ENCODE measurements at regions not wholly inside any gene's neighbourhood (a gene's known extent, or its start where the extent isn't known, plus 50 kb on each side); places are given as distances from the start of the nearest gene placed in this dataset.
"Not testable (repeated sequence)": the region's sequence is repeated elsewhere in the genome, so short reads cannot be mapped to it uniquely, and the experiment has no call there.

DNA sequence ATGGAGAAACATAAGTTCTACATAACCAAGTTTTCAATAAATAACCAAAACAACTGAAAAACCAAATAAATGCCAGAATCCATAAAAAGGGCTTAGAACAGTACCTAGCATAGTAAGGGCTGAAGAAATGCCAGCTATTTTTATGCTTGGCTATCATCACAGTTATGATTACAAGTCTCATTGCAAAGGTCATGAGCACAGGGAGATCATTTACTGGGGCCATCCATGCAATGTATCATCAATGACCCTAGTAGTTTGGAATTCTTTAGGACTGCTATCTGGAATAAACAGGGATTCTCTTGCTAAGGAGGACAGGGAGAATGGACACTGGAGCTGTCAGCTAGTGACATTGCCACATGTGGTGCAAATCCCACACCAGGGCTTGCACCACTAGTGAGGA, 92.5 kb upstream of the NAP1L1 start:
- no peak for DNase-seq

DNA sequence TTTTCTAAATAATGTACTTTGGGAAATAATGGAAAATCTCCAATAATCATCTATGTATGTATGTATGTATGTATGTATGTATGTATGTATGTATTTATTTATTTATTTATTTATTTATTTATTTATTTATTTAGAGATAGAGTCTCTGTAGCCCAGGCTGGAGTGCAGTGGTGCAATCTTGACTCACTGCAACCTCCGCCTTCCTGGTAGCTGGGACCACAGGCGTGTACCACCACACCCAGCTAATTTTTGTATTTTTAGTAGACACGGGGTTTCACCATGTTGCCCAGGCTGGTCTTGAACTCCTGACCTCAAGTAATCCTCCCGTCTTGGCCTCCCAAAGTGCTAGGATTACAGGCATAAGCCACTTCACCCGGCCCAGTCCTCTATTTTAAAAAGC, 91.5 kb upstream of the NAP1L1 start:
- not testable (repeated sequence) for DNase-seq

GRCh38 chr12:76173756-76174155, 89.3 kb upstream of the NAP1L1 start:
- DNase-seq: no peak

DNA sequence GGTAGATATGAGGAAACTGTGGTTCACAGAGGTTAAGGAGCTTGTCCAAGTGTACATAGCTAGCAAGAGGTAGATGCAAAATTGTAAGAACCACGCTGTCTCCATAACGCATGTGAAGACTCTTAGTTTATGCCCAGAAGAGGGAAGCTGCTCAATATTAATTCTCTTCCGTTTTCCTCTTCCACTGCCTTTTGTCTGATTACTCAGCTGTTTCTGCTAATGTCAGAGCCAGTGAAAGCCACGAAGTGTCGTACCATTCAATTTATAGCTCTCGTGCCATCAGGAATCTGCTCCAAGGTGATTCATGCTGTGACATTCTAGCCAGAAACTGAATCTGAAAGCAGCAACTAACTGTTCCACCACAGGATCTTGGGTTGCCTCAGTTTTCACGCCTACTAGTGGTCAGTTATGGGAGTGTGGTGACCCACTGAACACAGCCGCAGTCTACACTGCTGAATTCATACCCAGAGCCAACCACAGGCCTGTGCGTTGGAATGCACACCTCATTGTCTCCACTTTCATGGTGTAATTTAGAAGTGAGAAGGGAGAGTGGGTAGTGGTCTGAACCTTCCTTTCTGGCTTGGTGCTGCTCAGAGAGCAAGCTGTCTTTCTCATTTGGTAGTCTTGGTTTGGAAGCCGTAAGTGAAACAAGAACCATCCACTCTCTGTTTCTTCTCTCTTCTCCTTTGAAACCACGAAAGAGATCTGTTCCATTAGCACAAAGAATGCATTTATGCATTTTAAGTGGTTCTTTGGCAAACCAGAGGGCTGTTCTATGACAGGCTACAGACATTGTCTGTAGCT, 74.2 kb upstream of the NAP1L1 start:
- peak; percentile 87 for DNase-seq

- no peak for DNase-seq
These were observed 72.2 kb upstream of the NAP1L1 start for GRCh38 chr12:76156726-76157125.

DNA sequence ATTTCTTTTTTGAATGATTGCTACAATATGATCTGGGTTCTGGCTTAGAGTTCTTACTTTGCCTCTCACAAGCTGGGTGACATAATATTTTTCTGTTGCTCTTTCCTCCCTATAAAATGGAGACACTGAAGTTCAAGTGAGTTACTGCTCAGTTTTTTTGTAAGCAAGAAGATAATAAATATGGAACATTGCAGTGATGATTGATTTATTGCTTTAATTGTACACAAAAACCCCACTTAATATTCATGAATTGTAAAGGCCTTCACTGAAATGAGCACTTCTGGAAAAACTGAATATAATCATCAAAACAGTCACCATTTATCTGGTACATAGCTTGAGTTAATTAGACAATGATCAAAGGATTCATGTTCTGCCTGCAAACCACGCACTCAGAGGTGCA, 71.8 kb upstream of the NAP1L1 start:
- no peak for DNase-seq

GRCh38 chr12:76155157-76155670, 70.7 kb upstream of the NAP1L1 start:
- no peak for DNase-seq

DNA sequence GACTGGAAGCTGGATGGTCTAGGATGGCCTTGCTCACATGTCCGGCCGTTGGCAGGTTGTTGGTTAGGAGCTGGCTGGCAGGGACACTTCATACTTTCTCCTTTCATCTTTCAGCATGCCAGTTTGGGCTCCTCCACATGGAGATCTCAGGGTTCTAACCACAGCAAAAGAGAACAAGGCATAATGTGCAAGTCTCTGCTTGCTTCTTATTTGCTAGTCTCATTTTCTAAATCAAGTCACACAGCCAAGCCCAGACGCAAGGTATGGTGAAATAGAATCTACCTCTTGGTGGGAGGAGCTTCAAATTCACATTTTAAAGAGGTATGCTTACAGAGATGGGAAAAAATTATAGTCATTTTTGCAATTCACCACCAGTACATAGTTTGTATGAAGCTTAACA, 69.1 kb upstream of the NAP1L1 start:
- DNase-seq: no peak

GRCh38 chr12:76152181-76152807, 67.8 kb upstream of the NAP1L1 start:
- no peak for DNase-seq

- peak; percentile 68 for DNase-seq
These were observed 59.7 kb upstream of the NAP1L1 start for GRCh38 chr12:76144245-76144549.

GRCh38 chr12:76143343-76144244, 59.1 kb upstream of the NAP1L1 start:
- DNase-seq: no peak

GRCh38 chr12:76142305-76142704, 57.8 kb upstream of the NAP1L1 start:
- no peak for DNase-seq

DNA sequence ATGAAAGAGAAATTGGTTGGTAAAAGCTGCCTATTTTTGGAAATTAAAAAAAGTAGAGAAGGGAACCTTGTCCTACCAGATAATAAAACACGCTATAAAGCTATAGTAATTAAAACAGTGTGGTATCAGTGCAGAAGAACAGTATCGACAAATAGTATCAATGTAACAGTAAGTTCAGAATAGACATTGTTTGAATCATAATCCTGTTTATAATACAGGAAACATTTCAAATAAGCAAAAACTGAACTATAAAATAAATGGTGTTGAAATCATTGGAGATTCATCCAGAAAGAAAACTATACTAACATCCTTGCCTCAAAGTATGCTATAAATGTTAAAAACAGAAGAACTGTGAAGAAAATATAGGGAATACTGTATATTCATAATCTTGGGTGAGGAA, 54.2 kb upstream of the NAP1L1 start:
- DNase-seq: no peak

DNA sequence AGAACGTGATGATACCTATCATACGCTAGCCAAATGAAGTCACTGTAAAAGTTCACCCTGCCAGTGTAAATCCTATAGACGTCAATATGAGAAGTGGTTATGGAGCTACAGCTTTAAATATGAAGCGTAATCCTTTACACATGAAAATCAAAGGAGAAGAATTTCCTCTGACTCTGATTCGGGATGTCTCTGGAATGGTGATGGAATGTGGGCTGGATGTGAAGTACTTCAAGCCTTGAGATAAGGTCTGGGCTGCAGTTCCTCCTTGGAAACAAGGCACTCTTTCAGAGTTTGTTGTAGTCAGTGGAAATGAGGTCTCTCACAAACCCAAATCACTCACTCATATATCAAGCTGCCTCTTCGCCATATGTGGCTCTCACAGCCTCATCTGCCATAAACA, 53.1 kb upstream of the NAP1L1 start:
- DNase-seq: peak; percentile 81

- no peak for DNase-seq
These were observed 51.0 kb upstream of the NAP1L1 start for GRCh38 chr12:76135456-76135855.

Data from fibroblast of skin of scalp (primary cell).